Activated CD8-positive, alpha-beta T cell treated with anti-CD3 and anti-CD28 coated beads for 36 hours (primary cell): ENCODE measurements at regions not wholly inside any gene's neighbourhood (a gene's known extent, or its start where the extent isn't known, plus 50 kb on each side); places are given as distances from the start of the nearest gene placed in this dataset.

Experiments
- ATAC-seq: fragments of 200-7000 bp; cut with Tn5 transposase; one replicate; pipeline ENCODE4 v1.10.0; 2021; ENCODE audit warnings: mild to moderate bottlenecking, moderate library complexity
- CTCF ChIA-PET: fragments of 350-600 bp; sonication (Branson Sonifier 250); formaldehyde crosslinking; loops from one replicate; lab custom pipeline; 2021; ENCODE audit warnings: antibody characterized with exemption; lab: Charles Lee
- POLR2A ChIA-PET: fragments of 350-600 bp; sonication (Branson Sonifier 250); formaldehyde crosslinking; loops from one replicate; lab custom pipeline; 2021; ENCODE audit warnings: antibody characterized with exemption; lab: Charles Lee
- DNase-seq: peaks from one replicate; pipeline ENCODE4 v3.0.0-alpha.2; 2020
- H3K27ac Mint-ChIP-seq: one replicate; pipeline ENCODE4 v1.8.0; 2021; ENCODE audit warnings: mild to moderate bottlenecking, mixed read lengths
- H3K27me3 Mint-ChIP-seq: one replicate; pipeline ENCODE4 v1.8.0; 2021; ENCODE audit warnings: mixed read lengths
- H3K36me3 Mint-ChIP-seq: one replicate; pipeline ENCODE4 v1.8.0; 2021; ENCODE audit warnings: low read depth, mixed read lengths
- H3K4me1 Mint-ChIP-seq: one replicate; pipeline ENCODE4 v1.8.0; 2021; ENCODE audit warnings: low read depth, mixed read lengths
- H3K4me3 Mint-ChIP-seq: one replicate; pipeline ENCODE4 v1.8.0; 2021; ENCODE audit warnings: mild to moderate bottlenecking, moderate library complexity, mixed read lengths
- H3K9me3 Mint-ChIP-seq: one replicate; pipeline ENCODE4 v1.8.0; 2021; ENCODE audit warnings: mixed read lengths
- CTCF ChIP-seq: fragments of 200-600 bp; IDR thresholded peaks from one replicate; pipeline ENCODE4 v1.8.0; 2022; ENCODE audit warnings: antibody characterized with exemption, mild to moderate bottlenecking
- intact Hi-C: fragments of 100-400 bp; cut with micrococcal nuclease; formaldehyde crosslinking; loops from one replicate; pipeline ENCODE4 v1.10.0; 2022

- intact Hi-C loops = no loop called here
- no peak for ATAC-seq
- no peak for TF ChIP-seq CTCF
- Mint-ChIP-seq H3K27ac (no peak overlapping the region), H3K9me3 (peaks cover 6% of the 10 kb centered on the region), H3K4me1 (no peaks in the 10 kb centered on the region), H3K4me3 (no peak overlapping the region), H3K27me3 (no peaks in the 10 kb centered on the region), H3K36me3 (no peaks in the 10 kb centered on the region)
- DNase-seq = no peak
- CTCF ChIA-PET = no interaction called here
- POLR2A ChIA-PET = no interaction called here
Observed at GRCh38 chr1:71285529-71285928, 204.7 kb upstream of the ZRANB2 start.

GRCh38 chr1:71276466-71276865 is 195.6 kb upstream of the ZRANB2 start:
- Mint-ChIP-seq H3K27ac (no peak overlapping the region), H3K9me3 (peaks cover 4% of the 10 kb centered on the region), H3K36me3 (no peaks in the 10 kb centered on the region), H3K4me3 (no peak overlapping the region), H3K4me1 (no peaks in the 10 kb centered on the region), H3K27me3 (no peaks in the 10 kb centered on the region)
- TF ChIP-seq CTCF = no peak
- ChIA-PET POLR2A (no interaction called here), CTCF (no interaction called here)
- no peak for DNase-seq
- intact Hi-C loops = no loop called here
- ATAC-seq = no peak

GRCh38 chr1:71273334-71273733 is 192.5 kb upstream of the ZRANB2 start:
- no peak overlapping the region for H3K4me3 Mint-ChIP-seq
- H3K36me3 Mint-ChIP-seq = no peaks in the 10 kb centered on the region
- ChIA-PET CTCF (interaction anchor here (0.7 kb wide), 1 partner anchor 1169 kb away, joined by 3 read pairs; no protein-coding TSS in a partner anchor), POLR2A (no interaction called here)
- H3K4me1 Mint-ChIP-seq = no peaks in the 10 kb centered on the region
- peaks cover 4% of the 10 kb centered on the region for H3K9me3 Mint-ChIP-seq
- DNase-seq (no peak), ATAC-seq (no peak)
- H3K27me3 Mint-ChIP-seq = no peaks in the 10 kb centered on the region
- no peak for TF ChIP-seq CTCF
- intact Hi-C loops = no loop called here
- no peak overlapping the region for H3K27ac Mint-ChIP-seq

GRCh38 chr1:71270394-71270915 is 189.6 kb upstream of the ZRANB2 start:
- no peaks in the 10 kb centered on the region for H3K27me3 Mint-ChIP-seq
- CTCF ChIA-PET = no interaction called here
- no peak for TF ChIP-seq CTCF
- ATAC-seq = no peak
- intact Hi-C loops = no loop called here
- no peak overlapping the region for H3K27ac Mint-ChIP-seq
- H3K9me3 Mint-ChIP-seq = no peaks in the 10 kb centered on the region
- no peak for DNase-seq
- no peaks in the 10 kb centered on the region for H3K4me1 Mint-ChIP-seq
- POLR2A ChIA-PET = no interaction called here
- no peaks in the 10 kb centered on the region for H3K36me3 Mint-ChIP-seq
- no peak overlapping the region for H3K4me3 Mint-ChIP-seq

- intact Hi-C loops = no loop called here
- ATAC-seq (no peak), DNase-seq (no peak)
- ChIA-PET CTCF (no interaction called here), POLR2A (no interaction called here)
- no peaks in the 10 kb centered on the region for H3K9me3 Mint-ChIP-seq
- TF ChIP-seq CTCF = no peak
- H3K36me3 Mint-ChIP-seq = no peaks in the 10 kb centered on the region
- H3K27me3 Mint-ChIP-seq = no peaks in the 10 kb centered on the region
- no peak overlapping the region for H3K4me3 Mint-ChIP-seq
- no peaks in the 10 kb centered on the region for H3K4me1 Mint-ChIP-seq
- no peak overlapping the region for H3K27ac Mint-ChIP-seq
Observed at GRCh38 chr1:71269818-71270217, 189.0 kb upstream of the ZRANB2 start.
